ENCODE measurements at regions not wholly inside any gene's neighbourhood (a gene's known extent, or its start where the extent isn't known, plus 50 kb on each side); places are given as distances from the start of the nearest gene placed in this dataset.
"Not testable (repeated sequence)": the region's sequence is repeated elsewhere in the genome, so short reads cannot be mapped to it uniquely, and the experiment has no call there.

DNA sequence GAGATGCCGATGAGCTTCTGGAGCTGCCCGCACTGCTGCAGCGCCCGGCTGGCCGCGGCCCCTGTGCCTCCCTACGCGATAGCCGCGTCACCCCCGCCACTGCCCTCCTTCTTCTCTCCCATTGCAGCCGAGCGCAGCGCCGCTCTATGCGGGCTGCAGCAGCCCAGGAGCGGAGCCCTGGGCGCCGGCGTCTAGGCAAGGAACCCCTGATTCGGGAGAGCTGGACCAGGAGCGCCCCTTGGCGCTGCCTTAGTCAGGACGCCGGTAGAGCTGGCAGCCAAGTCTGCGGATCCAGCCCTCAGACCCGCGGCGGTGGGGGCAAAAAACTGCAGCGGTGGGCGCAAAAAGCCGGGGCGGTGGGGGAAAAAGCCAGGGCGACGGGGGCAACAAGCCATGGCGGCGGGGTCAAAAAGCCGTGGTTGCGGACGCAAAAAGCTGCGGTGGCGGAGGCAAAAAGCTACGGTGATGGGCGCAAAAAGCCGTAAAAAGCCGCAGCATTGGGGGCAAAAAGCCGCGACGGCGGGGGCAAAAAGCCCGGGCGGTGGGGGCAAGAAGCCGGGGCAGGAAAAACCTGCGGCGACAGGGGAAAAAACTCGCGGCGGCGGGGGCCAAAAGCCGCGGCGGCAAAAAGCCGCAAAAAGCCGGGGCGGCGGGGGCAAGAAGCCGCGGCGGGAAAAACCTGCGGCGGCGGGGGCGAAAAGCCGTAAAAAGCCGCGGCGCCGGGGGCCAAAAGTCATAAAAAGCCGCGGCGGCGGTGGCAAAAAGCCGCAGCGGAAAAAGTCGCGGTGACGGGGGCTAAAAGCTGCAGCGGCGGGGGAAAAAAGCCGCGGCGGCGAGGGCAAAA, 1668.6 kb downstream of the RPIA start:
- not testable (repeated sequence) for DNase-seq; H3K27me3 Mint-ChIP-seq; H3K9me3 Mint-ChIP-seq; H3K36me3 Mint-ChIP-seq (ENCODE audit: low read depth); H3K27ac Mint-ChIP-seq; H3K4me3 Mint-ChIP-seq; H3K4me1 Mint-ChIP-seq (ENCODE audit: low read depth)

DNA sequence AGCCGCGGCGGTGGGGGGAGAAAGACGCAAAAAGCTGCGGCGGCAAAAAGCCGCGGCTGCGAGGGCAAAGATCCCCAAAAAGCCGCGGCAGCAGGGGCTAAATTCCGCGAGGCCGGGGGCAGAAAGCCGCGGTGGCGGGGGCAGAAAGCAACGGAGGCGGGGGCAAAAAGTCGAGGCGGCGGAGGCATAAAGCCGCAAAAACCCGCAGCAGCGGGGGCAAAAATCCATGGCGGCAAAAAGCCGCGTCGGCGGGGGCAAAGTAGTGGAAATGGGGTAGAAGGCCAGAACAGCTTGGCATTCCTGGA, 1669.2 kb downstream of the RPIA start:
- DNase-seq; H3K4me3 Mint-ChIP-seq; H3K4me1 Mint-ChIP-seq (ENCODE audit: low read depth); H3K36me3 Mint-ChIP-seq (ENCODE audit: low read depth); H3K9me3 Mint-ChIP-seq; H3K27ac Mint-ChIP-seq; H3K27me3 Mint-ChIP-seq: not testable (repeated sequence)
